Endothelial cell of umbilical vein (primary cell): ENCODE measurements at regions not wholly inside any gene's neighbourhood (a gene's known extent, or its start where the extent isn't known, plus 50 kb on each side); places are given as distances from the start of the nearest gene placed in this dataset.

ENCODE experiments used
- BruUV-seq: library from RNA; stranded (reverse); fragments of 400-500 nt; replicated peaks from 2 replicates; lab custom pipeline; 2021; lab: Mats Ljungman, UMichigan
- CTCF ChIA-PET: fragments of 300-600, 350-600 bp; sonication (Branson Sonifier 250); formaldehyde crosslinking; loops from one replicate; lab custom pipeline; 2021; ENCODE audit warnings: antibody characterized with exemption, inconsistent platforms; lab: Charles Lee
- POLR2A ChIA-PET: fragments of 300-600, 350-600 bp; sonication (Branson Sonifier 250); formaldehyde crosslinking; loops from one replicate; lab custom pipeline; 2021; ENCODE audit warnings: antibody characterized with exemption, inconsistent platforms; lab: Charles Lee
- DNase-seq: peaks from one replicate; pipeline ENCODE4 v3.0.0-alpha.2; 2011; ENCODE audit warnings: low read depth, low spot score
- FAIRE-seq: peaks from 2 replicates; lab custom pipeline; 2011; peaks lifted over from hg19 to GRCh38; lab: Jason Lieb, UNC
- H2AFZ ChIP-seq: 2 replicates; pipeline ENCODE4 v1.6.0; 2012; ENCODE audit warnings: low read depth, low read length, control low read depth, inconsistent platforms
- H3K27ac ChIP-seq: 2 replicates; pipeline ENCODE4 v1.5.1; 2011; ENCODE audit warnings: low read depth, mild to moderate bottlenecking, control low read depth, low read length, moderate library complexity; ENCODE audit not compliant: insufficient read depth
- H3K27me3 ChIP-seq, 2 experiments: 2 replicates each; pipeline versions ENCODE4 v1.6.0 to v1.6.1; 2011; ENCODE audit warnings: low read length in 2 of 2, mixed read lengths in 1 of 2; ENCODE audit not compliant: control insufficient read depth in 2 of 2, insufficient read depth in 2 of 2
- H3K36me3 ChIP-seq, 2 experiments: 2 replicates in 1 of 2; 3 replicates in 1 of 2; pipeline ENCODE4 v1.5.1; 2011; ENCODE audit warnings: low read length in 2 of 2, mild to moderate bottlenecking in 1 of 2, moderate library complexity in 1 of 2; ENCODE audit not compliant: control insufficient read depth in 2 of 2, insufficient read depth in 2 of 2; ENCODE audit errors: extremely low read depth in 1 of 2
- H3K4me1 ChIP-seq: 3 replicates; pipeline ENCODE4 v1.5.1; 2011; ENCODE audit warnings: mild to moderate bottlenecking, low read length; ENCODE audit not compliant: control insufficient read depth, insufficient read depth; ENCODE audit errors: extremely low read depth
- H3K4me2 ChIP-seq: 2 replicates; pipeline ENCODE4 v1.6.1; 2011; ENCODE audit warnings: low read length, control low read depth, mixed read lengths; ENCODE audit not compliant: insufficient read depth
- H3K4me3 ChIP-seq, 3 experiments: fragments of 200-600 bp in 1 of 3; sonication (generic), shearing (Covaris generic) in 1 of 3; replicated peaks in 1 of 3; 2 replicates each; pipeline ENCODE4 v1.5.1; 2011 to 2016; ENCODE audit warnings: control low read depth in 3 of 3, low read length in 3 of 3, mild to moderate bottlenecking in 2 of 3, inconsistent platforms in 1 of 3, low read depth in 1 of 3, moderate library complexity in 1 of 3; ENCODE audit not compliant: insufficient read depth in 1 of 3
- H3K79me2 ChIP-seq: 2 replicates; pipeline ENCODE4 v1.6.0; 2012; ENCODE audit warnings: low read length, inconsistent platforms; ENCODE audit not compliant: control insufficient read depth, insufficient read depth
- H3K9ac ChIP-seq: replicated peaks from 2 replicates; pipeline ENCODE3; 2011; ENCODE audit warnings: low read length, control low read depth; ENCODE audit not compliant: insufficient read depth; ENCODE audit errors: extremely low read depth
- H3K9me1 ChIP-seq: replicated peaks from 3 replicates; pipeline ENCODE4 v1.6.0; 2011; ENCODE audit warnings: mild to moderate bottlenecking, low read length; ENCODE audit not compliant: control insufficient read depth, insufficient read depth; ENCODE audit errors: extremely low read depth
- H3K9me3 ChIP-seq: replicated peaks from 2 replicates; pipeline ENCODE4 v1.5.1; 2012; ENCODE audit warnings: low read length, inconsistent platforms; ENCODE audit not compliant: control insufficient read depth, insufficient read depth
- H4K20me1 ChIP-seq: replicated peaks from 2 replicates; pipeline ENCODE3; 2011; ENCODE audit warnings: mild to moderate bottlenecking, low read length; ENCODE audit not compliant: control insufficient read depth, insufficient read depth; ENCODE audit errors: extremely low read depth
- EZH2 ChIP-seq: IDR thresholded peaks from 2 replicates; pipeline ENCODE4 v1.6.1; 2012; ENCODE audit warnings: borderline replicate concordance, low read depth, mild to moderate bottlenecking, moderate library complexity, low read length, inconsistent platforms; ENCODE audit not compliant: severe bottlenecking
- FOS ChIP-seq: IDR thresholded peaks from 2 replicates; pipeline ENCODE4 v1.6.1; 2011; ENCODE audit warnings: mild to moderate bottlenecking, low read length, moderate library complexity, borderline replicate concordance; ENCODE audit not compliant: insufficient read depth
- GATA2 ChIP-seq: IDR thresholded peaks from 2 replicates; pipeline ENCODE4 v1.7.0; 2011; ENCODE audit warnings: low read depth, mild to moderate bottlenecking, moderate library complexity, mixed read lengths, low read length; ENCODE audit not compliant: insufficient read length, insufficient read depth
- JUN ChIP-seq: IDR thresholded peaks from 2 replicates; pipeline ENCODE4 v1.6.1; 2011; ENCODE audit warnings: borderline replicate concordance, low read depth; ENCODE audit not compliant: insufficient read length, insufficient read depth
- MYC ChIP-seq: IDR thresholded peaks from one replicate; pipeline ENCODE4 v1.6.1; 2011; ENCODE audit warnings: mild to moderate bottlenecking, low read depth, low read length
- POLR2A ChIP-seq: IDR thresholded peaks from 2 replicates; pipeline ENCODE4 v1.6.1; 2012; ENCODE audit warnings: low read depth, mild to moderate bottlenecking, control low read depth, low read length
- POLR2AphosphoS5 ChIP-seq: IDR thresholded peaks from 2 replicates; pipeline ENCODE4 v1.6.1; 2012; ENCODE audit warnings: low read depth, mild to moderate bottlenecking, control low read depth, low read length, moderate library complexity; ENCODE audit not compliant: insufficient read depth
- dilution Hi-C: fragments of 300-500 bp; cut with MboI; formaldehyde crosslinking; loops from one replicate; pipeline ENCODE4 v1.15.0; 2019; ENCODE audit warnings: low sequenced_read_pairs; ENCODE audit not compliant: extremely low pct_ligation_motif_present
- intact Hi-C: fragments of 100-400 bp; cut with micrococcal nuclease; formaldehyde crosslinking; loops from one replicate; pipeline ENCODE4 v1.10.0; 2022
- TF ChIP-seq, protein P1 (sequence below), 2 donors: IDR thresholded peaks; 1 replicate in 1 of 2; 2 replicates in 1 of 2; pipeline ENCODE4 v1.5.1; 2011; ENCODE audit warnings: low read length in 2 of 2, mild to moderate bottlenecking in 2 of 2, moderate library complexity in 2 of 2, control low read depth in 1 of 2, inconsistent platforms in 1 of 2, low read depth in 1 of 2; ENCODE audit not compliant: insufficient read depth in 1 of 2; ENCODE audit errors: extremely low read depth in 1 of 2
- TF ChIP-seq, protein P2 (sequence below): IDR thresholded peaks from 2 replicates; pipeline ENCODE4 v1.6.1; 2011; ENCODE audit not compliant: insufficient read depth, insufficient read length

DNA sequence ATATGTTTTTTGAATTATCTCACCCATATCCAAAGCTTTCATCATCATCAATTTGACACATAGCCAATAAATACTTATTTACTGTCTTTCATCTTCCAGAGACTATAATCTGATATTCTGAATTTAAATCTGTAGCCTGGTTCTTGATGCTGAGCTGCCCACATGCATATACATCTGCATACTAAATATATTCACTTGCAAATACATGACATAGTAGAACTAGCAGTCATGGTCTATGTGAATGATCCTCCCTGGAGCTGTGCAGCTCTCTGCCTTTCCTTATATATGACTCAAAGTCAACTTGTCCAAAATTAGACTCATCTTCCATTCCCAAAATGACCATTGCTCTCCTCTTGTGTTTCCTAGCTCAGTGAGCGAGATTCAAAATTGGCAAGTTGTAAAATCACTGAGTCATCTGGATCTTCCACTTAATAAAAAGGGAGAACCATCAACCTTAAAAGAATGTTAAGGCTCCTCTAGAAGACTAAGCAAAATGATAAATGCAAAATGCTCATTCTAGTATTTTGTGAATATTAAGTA is 448.2 kb downstream of the PPARGC1A start:
- dilution Hi-C loops (no loop called here), intact Hi-C loops (no loop called here)
- no peaks in the 10 kb centered on the region for H3K27me3 ChIP-seq
- H3K9me1 ChIP-seq, result no peaks in the 10 kb centered on the region
- no peaks in the 10 kb centered on the region for H3K79me2 ChIP-seq
- H3K9me3 ChIP-seq, result no peaks in the 10 kb centered on the region
- no peak for FAIRE-seq
- no peaks in the 10 kb centered on the region for H4K20me1 ChIP-seq
- H3K36me3 ChIP-seq, result no peaks in the 10 kb centered on the region
- no peak overlapping the region for H3K4me3 ChIP-seq
- ChIA-PET CTCF (no interaction called here), POLR2A (no interaction called here)
- no peaks in the 10 kb centered on the region for H3K4me1 ChIP-seq
- H3K9ac ChIP-seq, result no peak overlapping the region
- no peak overlapping the region for H3K4me2 ChIP-seq
- no peak overlapping the region for H3K27ac ChIP-seq
- no TSS peak for BruUV-seq
- TF ChIP-seq, protein P1, sequence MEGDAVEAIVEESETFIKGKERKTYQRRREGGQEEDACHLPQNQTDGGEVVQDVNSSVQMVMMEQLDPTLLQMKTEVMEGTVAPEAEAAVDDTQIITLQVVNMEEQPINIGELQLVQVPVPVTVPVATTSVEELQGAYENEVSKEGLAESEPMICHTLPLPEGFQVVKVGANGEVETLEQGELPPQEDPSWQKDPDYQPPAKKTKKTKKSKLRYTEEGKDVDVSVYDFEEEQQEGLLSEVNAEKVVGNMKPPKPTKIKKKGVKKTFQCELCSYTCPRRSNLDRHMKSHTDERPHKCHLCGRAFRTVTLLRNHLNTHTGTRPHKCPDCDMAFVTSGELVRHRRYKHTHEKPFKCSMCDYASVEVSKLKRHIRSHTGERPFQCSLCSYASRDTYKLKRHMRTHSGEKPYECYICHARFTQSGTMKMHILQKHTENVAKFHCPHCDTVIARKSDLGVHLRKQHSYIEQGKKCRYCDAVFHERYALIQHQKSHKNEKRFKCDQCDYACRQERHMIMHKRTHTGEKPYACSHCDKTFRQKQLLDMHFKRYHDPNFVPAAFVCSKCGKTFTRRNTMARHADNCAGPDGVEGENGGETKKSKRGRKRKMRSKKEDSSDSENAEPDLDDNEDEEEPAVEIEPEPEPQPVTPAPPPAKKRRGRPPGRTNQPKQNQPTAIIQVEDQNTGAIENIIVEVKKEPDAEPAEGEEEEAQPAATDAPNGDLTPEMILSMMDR (IDR thresholded peaks at IDR 0.05; ENCODE audit: extremely low read depth in 1 of 2, insufficient read depth in 1 of 2, low read depth in 1 of 2, low read length in 2 of 2), result no peak
- TF ChIP-seq EZH2 (no peak), POLR2A (no peak), JUN (no peak), POLR2AphosphoS5 (no peak), FOS (no peak), MYC (no peak), GATA2 (no peak)
- TF ChIP-seq, protein P2, sequence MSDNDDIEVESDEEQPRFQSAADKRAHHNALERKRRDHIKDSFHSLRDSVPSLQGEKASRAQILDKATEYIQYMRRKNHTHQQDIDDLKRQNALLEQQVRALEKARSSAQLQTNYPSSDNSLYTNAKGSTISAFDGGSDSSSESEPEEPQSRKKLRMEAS, result no peak
- no peak overlapping the region for H2AFZ ChIP-seq
- DNase-seq, result no peak
